Testis (tissue), 2 donors: ENCODE measurements at regions not wholly inside any gene's neighbourhood (a gene's known extent, or its start where the extent isn't known, plus 50 kb on each side); places are given as distances from the start of the nearest gene placed in this dataset.

Source experiments
- CTCF ChIP-seq, 3 experiments: fragments of 450-650 bp in 2 of 3; fragments of 200-600 bp in 1 of 3; sonication (generic) in 1 of 3; IDR thresholded peaks; one replicate each; pipeline ENCODE4 v1.5.1; 2016 to 2019; ENCODE audit warnings: antibody characterized with exemption in 3 of 3, mild to moderate bottlenecking in 2 of 3, moderate library complexity in 1 of 3
- POLR2A ChIP-seq: fragments of 450-650 bp; IDR thresholded peaks from one replicate; pipeline ENCODE4 v1.6.1; 2017; ENCODE audit warnings: antibody characterized with exemption, mild to moderate bottlenecking, moderate library complexity

GRCh38 chr3:106089806-106090205 is 221.0 kb upstream of the CBLB start:
- TF ChIP-seq CTCF (IDR thresholded peaks at IDR 0.05) (no peak), POLR2A (no peak)
